Stomach (tissue), 4 donors: ENCODE measurements at regions not wholly inside any gene's neighbourhood (a gene's known extent, or its start where the extent isn't known, plus 50 kb on each side); places are given as distances from the start of the nearest gene placed in this dataset.

Experiments used
- POLR2A ChIP-seq, 4 donors: fragments of 450-650 bp; IDR thresholded peaks; one replicate each; pipeline ENCODE4 v1.6.1; 2016; ENCODE audit warnings: antibody characterized with exemption in 4 of 4, control low read depth in 2 of 4, mild to moderate bottlenecking in 1 of 4, moderate library complexity in 1 of 4
- TF ChIP-seq, protein P1 (sequence below), 7 experiments: fragments of 450-650 bp in 4 of 7; fragments of 200-600 bp in 3 of 7; sonication (generic) in 3 of 7; IDR thresholded peaks; one replicate each; pipeline ENCODE4 v1.5.1; 2016 to 2019; ENCODE audit warnings: antibody characterized with exemption in 7 of 7, control low read depth in 2 of 7, mild to moderate bottlenecking in 1 of 7

DNA sequence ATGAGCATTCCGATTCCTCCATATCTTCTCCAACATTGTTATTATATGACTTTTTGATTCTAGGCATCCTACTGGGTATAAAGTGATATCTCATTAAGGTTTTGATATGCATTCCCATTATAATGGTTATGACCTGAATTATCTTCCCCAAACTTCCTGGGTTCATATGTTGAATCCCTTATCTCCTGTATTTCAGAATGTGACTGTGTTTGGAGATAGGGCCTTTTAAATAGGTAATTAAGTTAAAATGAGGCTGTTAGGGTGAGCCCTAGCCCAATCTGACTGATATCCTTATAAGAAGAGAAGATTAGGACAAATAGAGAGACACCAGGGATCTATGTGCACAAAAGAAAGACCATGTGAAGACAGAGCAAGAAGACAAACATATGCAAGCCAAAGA is 96.9 kb upstream of the PMCH start:
- TF ChIP-seq, protein P1, sequence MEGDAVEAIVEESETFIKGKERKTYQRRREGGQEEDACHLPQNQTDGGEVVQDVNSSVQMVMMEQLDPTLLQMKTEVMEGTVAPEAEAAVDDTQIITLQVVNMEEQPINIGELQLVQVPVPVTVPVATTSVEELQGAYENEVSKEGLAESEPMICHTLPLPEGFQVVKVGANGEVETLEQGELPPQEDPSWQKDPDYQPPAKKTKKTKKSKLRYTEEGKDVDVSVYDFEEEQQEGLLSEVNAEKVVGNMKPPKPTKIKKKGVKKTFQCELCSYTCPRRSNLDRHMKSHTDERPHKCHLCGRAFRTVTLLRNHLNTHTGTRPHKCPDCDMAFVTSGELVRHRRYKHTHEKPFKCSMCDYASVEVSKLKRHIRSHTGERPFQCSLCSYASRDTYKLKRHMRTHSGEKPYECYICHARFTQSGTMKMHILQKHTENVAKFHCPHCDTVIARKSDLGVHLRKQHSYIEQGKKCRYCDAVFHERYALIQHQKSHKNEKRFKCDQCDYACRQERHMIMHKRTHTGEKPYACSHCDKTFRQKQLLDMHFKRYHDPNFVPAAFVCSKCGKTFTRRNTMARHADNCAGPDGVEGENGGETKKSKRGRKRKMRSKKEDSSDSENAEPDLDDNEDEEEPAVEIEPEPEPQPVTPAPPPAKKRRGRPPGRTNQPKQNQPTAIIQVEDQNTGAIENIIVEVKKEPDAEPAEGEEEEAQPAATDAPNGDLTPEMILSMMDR (IDR thresholded peaks at IDR 0.05), result no peak
- no peak for TF ChIP-seq POLR2A (IDR thresholded peaks at IDR 0.05)
